ENCODE measurements at regions not wholly inside any gene's neighbourhood (a gene's known extent, or its start where the extent isn't known, plus 50 kb on each side); places are given as distances from the start of the nearest gene placed in this dataset.

DNA sequence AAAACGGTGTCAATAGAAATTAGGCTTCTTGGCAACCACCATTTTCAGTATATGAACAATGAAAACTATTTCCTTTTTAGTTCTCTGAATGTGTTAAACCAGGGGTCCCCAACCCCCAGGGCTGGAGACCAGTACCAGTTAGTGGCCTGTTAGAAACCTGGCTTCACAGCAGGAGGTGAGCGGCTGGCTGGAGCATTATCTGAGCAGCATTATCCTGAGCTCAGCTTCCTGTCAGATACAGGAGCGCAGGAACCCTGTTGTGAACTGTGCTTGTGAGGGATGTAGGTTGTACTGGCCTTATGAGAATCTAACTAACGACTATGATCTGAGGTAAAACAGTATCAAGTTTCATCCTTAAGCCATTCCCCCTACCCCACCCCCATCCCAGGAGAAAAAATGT, 328.7 kb downstream of the ZBBX start:
- TF ChIP-seq, protein P1, sequence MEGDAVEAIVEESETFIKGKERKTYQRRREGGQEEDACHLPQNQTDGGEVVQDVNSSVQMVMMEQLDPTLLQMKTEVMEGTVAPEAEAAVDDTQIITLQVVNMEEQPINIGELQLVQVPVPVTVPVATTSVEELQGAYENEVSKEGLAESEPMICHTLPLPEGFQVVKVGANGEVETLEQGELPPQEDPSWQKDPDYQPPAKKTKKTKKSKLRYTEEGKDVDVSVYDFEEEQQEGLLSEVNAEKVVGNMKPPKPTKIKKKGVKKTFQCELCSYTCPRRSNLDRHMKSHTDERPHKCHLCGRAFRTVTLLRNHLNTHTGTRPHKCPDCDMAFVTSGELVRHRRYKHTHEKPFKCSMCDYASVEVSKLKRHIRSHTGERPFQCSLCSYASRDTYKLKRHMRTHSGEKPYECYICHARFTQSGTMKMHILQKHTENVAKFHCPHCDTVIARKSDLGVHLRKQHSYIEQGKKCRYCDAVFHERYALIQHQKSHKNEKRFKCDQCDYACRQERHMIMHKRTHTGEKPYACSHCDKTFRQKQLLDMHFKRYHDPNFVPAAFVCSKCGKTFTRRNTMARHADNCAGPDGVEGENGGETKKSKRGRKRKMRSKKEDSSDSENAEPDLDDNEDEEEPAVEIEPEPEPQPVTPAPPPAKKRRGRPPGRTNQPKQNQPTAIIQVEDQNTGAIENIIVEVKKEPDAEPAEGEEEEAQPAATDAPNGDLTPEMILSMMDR (IDR thresholded peaks at IDR 0.05): no peak
- no peak for TF ChIP-seq EZH2 (IDR thresholded peaks at IDR 0.05; ENCODE audit: borderline replicate concordance, insufficient read depth, low read depth, low read length, poor library complexity, severe bottlenecking)
